ENCODE measurements at regions not wholly inside any gene's neighbourhood (a gene's known extent, or its start where the extent isn't known, plus 50 kb on each side); places are given as distances from the start of the nearest gene placed in this dataset.
"Not testable (repeated sequence)": the region's sequence is repeated elsewhere in the genome, so short reads cannot be mapped to it uniquely, and the experiment has no call there.

DNA sequence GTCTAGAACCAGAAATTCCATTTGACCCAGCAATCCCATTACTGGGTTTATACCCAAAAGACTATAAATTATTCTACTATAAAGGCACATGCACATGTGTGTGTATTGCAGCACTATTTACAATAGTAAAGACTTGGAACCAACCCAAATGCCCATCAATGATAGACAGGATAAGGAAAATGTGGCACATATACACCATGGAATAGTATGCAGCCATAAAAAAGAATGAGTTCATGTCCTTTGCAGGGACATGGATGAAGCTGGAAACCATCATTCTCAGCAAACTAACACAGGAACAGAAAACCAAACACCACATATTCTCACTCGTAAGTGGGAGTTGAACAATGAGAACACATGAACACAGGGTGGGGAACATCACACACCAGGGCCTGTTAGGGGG, 57.0 kb downstream of the XCL2 start:
- TF ChIP-seq CTCF, POLR2A (IDR thresholded peaks at IDR 0.05): not testable (repeated sequence)
